HG02588 (cell line): ENCODE measurements at regions not wholly inside any gene's neighbourhood (a gene's known extent, or its start where the extent isn't known, plus 50 kb on each side); places are given as distances from the start of the nearest gene placed in this dataset.

Experiments
- ATAC-seq: cut with Tn5 transposase; IDR thresholded peaks from one replicate; pipeline ENCODE4 v1.9.1; 2021; ENCODE audit warnings: mild to moderate bottlenecking, moderate library complexity; ENCODE audit not compliant: unreplicated experiment

- ATAC-seq, result no peak
Measured at GRCh38 chr5:2281446-2281845, 398.7 kb upstream of the IRX4 start.

GRCh38 chr5:2280318-2280717, 397.6 kb upstream of the IRX4 start:
- no peak for ATAC-seq

GRCh38 chr5:2278825-2279456, 396.2 kb upstream of the IRX4 start:
- ATAC-seq, result no peak

- no peak for ATAC-seq
Measured at GRCh38 chr5:2277886-2278285, 395.2 kb upstream of the IRX4 start.

GRCh38 chr5:2276101-2276500, 393.4 kb upstream of the IRX4 start:
- ATAC-seq, result no peak

GRCh38 chr5:2272755-2273154, 390.0 kb upstream of the IRX4 start:
- ATAC-seq, result no peak

- no peak for ATAC-seq
Measured at GRCh38 chr5:2272039-2272438, 389.3 kb upstream of the IRX4 start.

- no peak for ATAC-seq
Measured at GRCh38 chr5:2271316-2271715, 388.6 kb upstream of the IRX4 start.

GRCh38 chr5:2270467-2270866, 387.7 kb upstream of the IRX4 start:
- ATAC-seq, result no peak

- ATAC-seq, result no peak
Measured at GRCh38 chr5:2269656-2270055, 386.9 kb upstream of the IRX4 start.

GRCh38 chr5:2267991-2268390, 385.3 kb upstream of the IRX4 start:
- ATAC-seq, result no peak

- no peak for ATAC-seq
Measured at GRCh38 chr5:2266641-2267240, 384.0 kb upstream of the IRX4 start.

- ATAC-seq, result no peak
Measured at GRCh38 chr5:2265341-2265740, 382.6 kb upstream of the IRX4 start.

- ATAC-seq, result no peak
Measured at GRCh38 chr5:2263763-2264162, 381.0 kb upstream of the IRX4 start.

GRCh38 chr5:2262620-2263019, 379.9 kb upstream of the IRX4 start:
- ATAC-seq, result no peak

GRCh38 chr5:2261004-2261703, 378.4 kb upstream of the IRX4 start:
- no peak for ATAC-seq

GRCh38 chr5:2260211-2261003, 377.7 kb upstream of the IRX4 start:
- ATAC-seq, result no peak

GRCh38 chr5:2259494-2260107, 376.9 kb upstream of the IRX4 start:
- no peak for ATAC-seq

- no peak for ATAC-seq
Measured at GRCh38 chr5:2258861-2259260, 376.1 kb upstream of the IRX4 start.

GRCh38 chr5:2257326-2258244, 374.9 kb upstream of the IRX4 start:
- ATAC-seq, result no peak
